ENCODE measurements at regions not wholly inside any gene's neighbourhood (a gene's known extent, or its start where the extent isn't known, plus 50 kb on each side); places are given as distances from the start of the nearest gene placed in this dataset.

GRCh38 chr14:101358320-101359125, 202.8 kb upstream of the DIO3 start:
- intact Hi-C loops (cut with DNase I), result no loop called here
- no peaks in the 10 kb centered on the region for H3K27me3 ChIP-seq
- ATAC-seq (no peak), DNase-seq (no peak)
- H3K9me3 ChIP-seq, result no peaks in the 10 kb centered on the region
- no peak overlapping the region for H3K4me3 ChIP-seq
- H3K36me3 ChIP-seq, result no peaks in the 10 kb centered on the region
- no peak for TF ChIP-seq CTCF (IDR thresholded peaks at IDR 0.05)
- peaks cover 14% of the 10 kb centered on the region for H3K4me1 ChIP-seq
- H3K27ac ChIP-seq, result peak overlapping the region; percentile 75

GRCh38 chr14:101359221-101360053, 201.9 kb upstream of the DIO3 start:
- Histone ChIP-seq H3K27ac (peak overlapping the region; percentile 75), H3K36me3 (no peaks in the 10 kb centered on the region), H3K4me3 (no peak overlapping the region), H3K27me3 (no peaks in the 10 kb centered on the region), H3K4me1 (peaks cover 20% of the 10 kb centered on the region), H3K9me3 (no peaks in the 10 kb centered on the region)
- intact Hi-C loops (cut with DNase I), result no loop called here
- no peak for TF ChIP-seq CTCF (IDR thresholded peaks at IDR 0.05)
- ATAC-seq (peak; percentile 8), DNase-seq (no peak)

- peak; percentile 55 for ATAC-seq
- peak overlapping the region; percentile 75 for H3K27ac ChIP-seq
- H3K4me1 ChIP-seq, result peaks cover 20% of the 10 kb centered on the region
Observed at GRCh38 chr14:101360054-101360911, 201.0 kb upstream of the DIO3 start.

GRCh38 chr14:101361044-101361443, 200.3 kb upstream of the DIO3 start:
- no peaks in the 10 kb centered on the region for H3K36me3 ChIP-seq
- no peak for DNase-seq
- H3K27ac ChIP-seq, result peak overlapping the region; percentile 73
- ATAC-seq, result no peak
- intact Hi-C loops (cut with DNase I), result no loop called here
- no peaks in the 10 kb centered on the region for H3K9me3 ChIP-seq
- TF ChIP-seq CTCF (IDR thresholded peaks at IDR 0.05), result no peak
- peaks cover 20% of the 10 kb centered on the region for H3K4me1 ChIP-seq
- no peak overlapping the region for H3K4me3 ChIP-seq
- no peaks in the 10 kb centered on the region for H3K27me3 ChIP-seq

More at GRCh38 chr14:101360054-101360911, 201.0 kb upstream of the DIO3 start:
- no peaks in the 10 kb centered on the region for H3K36me3 ChIP-seq
- intact Hi-C loops (cut with DNase I), result no loop called here
- H3K4me3 ChIP-seq, result no peak overlapping the region
- H3K27me3 ChIP-seq, result no peaks in the 10 kb centered on the region
- H3K9me3 ChIP-seq, result no peaks in the 10 kb centered on the region
- no peak for TF ChIP-seq CTCF (IDR thresholded peaks at IDR 0.05)
- no peak for DNase-seq

Data from upper lobe of right lung (tissue), 1 donor.